Thymus (tissue), 11 donors: ENCODE measurements at regions not wholly inside any gene's neighbourhood (a gene's known extent, or its start where the extent isn't known, plus 50 kb on each side); places are given as distances from the start of the nearest gene placed in this dataset.

Experiments used
- DNase-seq, 9 donors: peaks; one replicate each; pipeline ENCODE4 v3.0.0-alpha.2; 2013; ENCODE audit warnings: low spot score in 9 of 9, low read depth in 6 of 9, missing footprints in 1 of 9
- H3K27ac ChIP-seq, 2 donors: one replicate each; pipeline ENCODE4 v1.5.1; 2013; ENCODE audit warnings: control low read depth in 1 of 2, low read depth in 1 of 2, low read length in 1 of 2, mild to moderate bottlenecking in 1 of 2, moderate library complexity in 1 of 2
- H3K27me3 ChIP-seq, 2 donors: one replicate each; pipeline ENCODE4 v1.5.1; 2013; ENCODE audit warnings: low read length in 1 of 2; ENCODE audit not compliant: control insufficient read depth in 2 of 2, insufficient read depth in 1 of 2
- H3K36me3 ChIP-seq, 2 donors: one replicate each; pipeline ENCODE4 v1.5.1; 2013; ENCODE audit warnings: low read length in 1 of 2, mild to moderate bottlenecking in 1 of 2, moderate library complexity in 1 of 2; ENCODE audit not compliant: control insufficient read depth in 2 of 2, insufficient read depth in 2 of 2
- H3K4me1 ChIP-seq, 2 donors: one replicate each; pipeline ENCODE4 v1.5.1; 2013; ENCODE audit warnings: low read length in 2 of 2; ENCODE audit not compliant: control insufficient read depth in 2 of 2, insufficient read depth in 2 of 2
- H3K4me3 ChIP-seq, 2 donors: one replicate each; pipeline ENCODE4 v1.5.1; 2013; ENCODE audit warnings: low read length in 2 of 2, control low read depth in 1 of 2, mild to moderate bottlenecking in 1 of 2
- H3K9me3 ChIP-seq, 2 donors: one replicate each; pipeline ENCODE4 v1.5.1; 2013; ENCODE audit warnings: low read length in 1 of 2, mild to moderate bottlenecking in 1 of 2; ENCODE audit not compliant: control insufficient read depth in 2 of 2, insufficient read depth in 1 of 2
- WGBS: extraction: QIAGEN DNeasy Blood & Tissue Kit; methylation state at CpG from one replicate; pipeline ENCODE4 v1.1.7; 2013; 5-methylcytosine and 5-hydroxymethylcytosine counted together
- donor health status: healthy.

- H3K36me3 ChIP-seq: no peaks in the 10 kb centered on the region
- H3K27ac ChIP-seq: no peak overlapping the region
- no peak for DNase-seq
- WGBS: 86% methylated on average over 3 of the region's 3 CpGs
- H3K27me3 ChIP-seq: no peaks in the 10 kb centered on the region
- no peak overlapping the region for H3K4me3 ChIP-seq
- H3K4me1 ChIP-seq: no peaks in the 10 kb centered on the region
- no peaks in the 10 kb centered on the region for H3K9me3 ChIP-seq
Measured at GRCh38 chr16:63822818-63823217, 1299.0 kb downstream of the CDH11 start.

GRCh38 chr16:63816276-63816675 lies 1305.6 kb downstream of the CDH11 start:
- 78% methylated on average over 3 of the region's 3 CpGs for WGBS

GRCh38 chr16:63813862-63814261 lies 1308.0 kb downstream of the CDH11 start:
- no peak for DNase-seq
- no peaks in the 10 kb centered on the region for H3K27me3 ChIP-seq
- no peaks in the 10 kb centered on the region for H3K9me3 ChIP-seq
- no peak overlapping the region for H3K27ac ChIP-seq
- no peaks in the 10 kb centered on the region for H3K36me3 ChIP-seq
- H3K4me3 ChIP-seq: no peak overlapping the region
- H3K4me1 ChIP-seq: no peaks in the 10 kb centered on the region

More at GRCh38 chr16:63816276-63816675, 1305.6 kb downstream of the CDH11 start:
- Histone ChIP-seq H3K4me3 (no peak overlapping the region), H3K27me3 (no peaks in the 10 kb centered on the region), H3K4me1 (no peaks in the 10 kb centered on the region), H3K9me3 (no peaks in the 10 kb centered on the region), H3K36me3 (no peaks in the 10 kb centered on the region), H3K27ac (no peak overlapping the region)
- no peak for DNase-seq

GRCh38 chr16:63808730-63809129 lies 1313.1 kb downstream of the CDH11 start:
- no peaks in the 10 kb centered on the region for H3K9me3 ChIP-seq
- H3K36me3 ChIP-seq: no peaks in the 10 kb centered on the region
- WGBS: 95% methylated on average over 1 of the region's 1 CpG
- no peak for DNase-seq
- H3K27ac ChIP-seq: no peak overlapping the region
- no peak overlapping the region for H3K4me3 ChIP-seq
- no peaks in the 10 kb centered on the region for H3K4me1 ChIP-seq
- no peaks in the 10 kb centered on the region for H3K27me3 ChIP-seq

DNA sequence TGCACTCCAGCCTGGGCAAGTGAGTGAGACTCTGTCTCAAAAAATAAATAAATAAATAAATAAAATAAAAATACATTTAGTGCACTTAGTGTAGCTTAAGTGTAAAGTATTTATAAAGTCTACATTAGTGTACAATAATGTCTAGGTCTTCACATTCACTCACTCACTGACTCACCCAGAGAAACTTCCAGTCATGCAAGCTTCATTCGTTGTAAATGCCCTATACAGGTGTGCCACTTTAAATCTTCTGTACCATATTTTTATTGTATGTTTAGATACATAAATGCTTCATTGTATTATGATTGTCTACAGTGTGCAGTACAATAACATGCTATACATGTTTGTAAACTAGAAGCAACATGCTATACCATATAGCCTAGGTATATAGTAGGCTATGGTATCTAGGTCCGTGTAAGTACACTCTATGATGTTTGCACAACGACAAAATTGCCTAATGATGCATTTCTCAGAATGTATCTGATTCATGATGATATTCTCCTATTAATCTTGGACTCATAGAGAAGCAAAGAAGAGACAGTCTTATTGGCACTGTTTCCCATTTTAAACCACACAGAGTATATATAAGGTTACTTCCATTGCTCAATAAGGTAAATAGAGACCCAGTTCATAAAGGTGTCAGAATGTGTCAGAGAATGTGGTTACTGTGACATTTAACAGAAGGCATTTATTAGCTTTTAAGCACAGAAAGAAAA lies 1314.9 kb downstream of the CDH11 start:
- Histone ChIP-seq H3K4me1 (no peaks in the 10 kb centered on the region), H3K4me3 (no peak overlapping the region), H3K36me3 (no peaks in the 10 kb centered on the region), H3K27ac (no peak overlapping the region), H3K27me3 (no peaks in the 10 kb centered on the region), H3K9me3 (no peaks in the 10 kb centered on the region)
- WGBS: 83% methylated on average over 3 of the region's 3 CpGs
- no peak for DNase-seq

DNA sequence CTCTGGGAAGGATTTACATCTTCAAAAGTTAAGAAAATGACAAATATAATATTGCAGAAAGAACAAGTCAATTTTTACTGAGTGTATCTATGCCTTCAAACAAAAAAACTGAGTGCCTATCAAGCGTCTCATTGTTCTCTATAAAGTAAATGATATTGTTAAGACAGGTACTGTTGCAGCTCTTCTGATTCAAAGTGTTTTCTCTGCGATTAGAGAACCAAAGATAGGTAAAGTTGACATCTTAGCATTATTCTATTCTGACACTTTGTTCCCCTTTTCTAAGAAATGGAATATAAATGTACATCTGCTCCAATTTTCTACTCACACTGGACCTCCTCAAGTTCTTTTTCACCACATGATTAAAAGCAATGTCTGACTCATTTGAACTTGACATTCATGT lies 1317.7 kb downstream of the CDH11 start:
- no peaks in the 10 kb centered on the region for H3K36me3 ChIP-seq
- WGBS: 89% methylated on average over 2 of the region's 2 CpGs

DNA sequence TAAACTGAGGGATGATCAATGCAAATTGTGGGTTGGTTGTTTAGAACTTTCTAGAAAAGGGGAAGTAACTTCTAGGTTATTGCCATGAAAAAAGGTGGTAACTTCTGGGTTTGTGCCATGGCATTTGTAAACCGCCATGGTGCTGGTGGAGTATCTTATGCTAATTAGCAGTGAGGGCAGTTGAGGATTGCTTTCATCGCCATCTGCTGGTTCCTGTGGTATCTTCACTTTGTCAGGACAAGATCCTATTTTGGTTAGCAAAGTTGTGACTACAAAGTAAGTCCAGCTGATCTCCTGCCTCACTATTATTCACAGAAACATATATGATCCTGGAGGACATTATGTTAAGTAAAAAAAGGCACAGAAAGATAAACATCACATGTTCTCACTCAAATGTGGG lies 1332.3 kb downstream of the CDH11 start:
- WGBS: 95% methylated on average over 2 of the region's 2 CpGs
- DNase-seq: no peak
- H3K4me1 ChIP-seq: no peaks in the 10 kb centered on the region
- H3K27ac ChIP-seq: no peak overlapping the region
- no peaks in the 10 kb centered on the region for H3K36me3 ChIP-seq
- H3K27me3 ChIP-seq: no peaks in the 10 kb centered on the region
- H3K4me3 ChIP-seq: no peak overlapping the region
- peaks cover 0 to 1% of the 10 kb centered on the region in 2 donors for H3K9me3 ChIP-seq

More for the DNA sequence above, 1317.7 kb downstream of the CDH11 start:
- Histone ChIP-seq H3K4me3 (no peak overlapping the region), H3K27ac (no peak overlapping the region), H3K9me3 (no peaks in the 10 kb centered on the region), H3K4me1 (no peaks in the 10 kb centered on the region), H3K27me3 (no peaks in the 10 kb centered on the region)
- no peak for DNase-seq

DNA sequence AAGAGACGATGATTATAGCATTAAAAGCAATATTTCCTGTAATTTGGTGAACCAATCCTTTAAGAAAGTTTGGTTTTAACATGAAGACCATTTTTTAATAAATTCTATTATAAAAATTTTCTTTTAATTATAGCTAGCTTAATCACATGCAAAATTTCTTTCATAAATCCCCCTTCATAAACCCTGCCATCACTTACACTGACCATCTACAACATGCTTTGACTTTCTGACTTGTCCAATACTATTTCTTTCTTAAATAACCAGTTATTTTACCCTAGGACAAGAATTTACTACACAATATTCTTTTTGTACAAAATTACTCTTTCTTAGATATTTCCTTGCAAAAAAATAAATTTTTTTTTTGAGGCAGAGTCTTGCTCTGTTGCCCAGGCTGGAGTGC lies 1334.8 kb downstream of the CDH11 start:
- H3K9me3 ChIP-seq: peaks cover 0 to 1% of the 10 kb centered on the region in 2 donors

GRCh38 chr16:63785170-63785569 lies 1336.7 kb downstream of the CDH11 start:
- H3K9me3 ChIP-seq: peaks cover 0 to 1% of the 10 kb centered on the region in 2 donors
- 95% methylated on average over 2 of the region's 2 CpGs for WGBS
- H3K4me1 ChIP-seq: no peaks in the 10 kb centered on the region
- H3K4me3 ChIP-seq: no peak overlapping the region
- H3K27me3 ChIP-seq: no peaks in the 10 kb centered on the region
- H3K27ac ChIP-seq: no peak overlapping the region
- no peaks in the 10 kb centered on the region for H3K36me3 ChIP-seq
- no peak for DNase-seq

More for the DNA sequence above, 1334.8 kb downstream of the CDH11 start:
- Histone ChIP-seq H3K4me3 (no peak overlapping the region), H3K27me3 (no peaks in the 10 kb centered on the region), H3K36me3 (no peaks in the 10 kb centered on the region), H3K4me1 (no peaks in the 10 kb centered on the region), H3K27ac (no peak overlapping the region)
- WGBS: 95% methylated on average over 1 of the region's 1 CpG
- no peak for DNase-seq
